NT2/D1 (cell line): ENCODE measurements at regions not wholly inside any gene's neighbourhood (a gene's known extent, or its start where the extent isn't known, plus 50 kb on each side); places are given as distances from the start of the nearest gene placed in this dataset.

Experiments used
- YY1 ChIP-seq: IDR thresholded peaks from 2 replicates; pipeline ENCODE4 v1.6.1; 2011; ENCODE audit not compliant: insufficient read length, insufficient read depth
- ZNF274 ChIP-seq: IDR thresholded peaks from 2 replicates; pipeline ENCODE4 v1.6.1; 2011; ENCODE audit warnings: mild to moderate bottlenecking, low read depth, low read length

DNA sequence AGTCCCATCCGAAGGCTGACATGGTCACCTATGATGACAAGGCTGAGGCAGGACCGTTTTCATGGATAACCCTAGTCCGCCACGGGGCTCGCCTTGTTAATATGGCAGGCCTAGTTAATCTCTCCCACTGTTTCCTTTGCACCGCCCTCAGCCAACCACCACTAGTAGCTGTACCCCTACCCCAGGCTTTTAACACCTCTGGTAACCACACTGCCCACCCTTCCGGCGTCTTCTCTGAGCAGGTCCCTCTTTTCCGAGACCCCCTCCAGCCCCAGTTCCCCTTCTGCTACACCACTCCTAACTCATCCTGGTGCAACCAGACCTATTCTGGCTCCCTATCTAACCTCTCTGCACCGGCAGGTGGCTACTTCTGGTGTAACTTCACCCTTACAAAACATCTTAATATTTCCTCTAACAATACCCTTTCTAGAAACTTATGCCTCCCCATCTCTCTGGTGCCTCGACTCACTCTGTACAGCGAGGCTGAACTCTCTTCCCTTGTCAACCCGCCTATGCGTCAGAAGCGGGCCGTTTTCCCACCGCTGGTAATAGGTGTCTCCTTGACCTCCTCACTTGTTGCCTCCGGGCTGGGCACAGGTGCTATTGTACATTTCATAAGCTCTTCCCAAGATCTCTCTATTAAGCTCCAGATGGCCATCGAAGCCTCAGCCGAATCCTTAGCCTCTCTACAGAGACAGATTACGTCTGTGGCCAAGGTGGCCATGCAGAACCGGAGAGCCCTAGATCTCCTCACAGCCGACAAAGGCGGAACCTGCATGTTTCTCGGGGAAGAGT is 964.4 kb downstream of the RPA4 start:
- TF ChIP-seq ZNF274 (no peak), YY1 (no peak)
